Cardiac fibroblast (primary cell): ENCODE measurements at regions not wholly inside any gene's neighbourhood (a gene's known extent, or its start where the extent isn't known, plus 50 kb on each side); places are given as distances from the start of the nearest gene placed in this dataset.

ENCODE experiments used
- DNase-seq, 2 donors: peaks; one replicate each; pipeline versions ENCODE4 v3.0.0 to v3.0.0-alpha.2; 2010; ENCODE audit warnings: low read depth in 2 of 2
- H3K4me3 ChIP-seq, 2 donors: replicated peaks in 1 of 2; 1 replicate in 1 of 2; 2 replicates in 1 of 2; pipeline ENCODE4 v1.5.1; 2011; ENCODE audit warnings: low read depth in 2 of 2, low read length in 2 of 2, mild to moderate bottlenecking in 2 of 2, moderate library complexity in 1 of 2
- TF ChIP-seq, protein P1 (sequence below): IDR thresholded peaks from one replicate; pipeline ENCODE4 v1.5.1; 2011; ENCODE audit warnings: low read depth, mild to moderate bottlenecking, low read length, inconsistent platforms

DNA sequence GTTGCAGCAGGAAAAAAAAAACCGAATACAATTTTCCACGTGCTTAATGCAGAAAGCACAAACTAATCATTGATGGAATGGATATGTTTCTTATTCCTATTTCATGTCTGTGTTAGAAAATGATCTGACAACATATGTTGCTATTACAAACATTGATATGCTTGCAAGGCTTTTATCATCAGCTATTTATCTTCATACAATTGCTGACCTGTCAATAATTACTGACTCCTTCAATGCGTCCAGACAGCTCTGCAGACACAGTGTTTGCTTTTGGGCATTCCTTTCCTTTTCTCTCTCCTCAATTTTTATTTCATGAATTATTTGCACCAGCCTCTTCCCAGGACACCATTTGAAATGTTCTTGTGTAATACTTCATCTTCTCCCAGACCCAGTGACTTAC lies 246.2 kb downstream of the SEC23IP start:
- TF ChIP-seq, protein P1, sequence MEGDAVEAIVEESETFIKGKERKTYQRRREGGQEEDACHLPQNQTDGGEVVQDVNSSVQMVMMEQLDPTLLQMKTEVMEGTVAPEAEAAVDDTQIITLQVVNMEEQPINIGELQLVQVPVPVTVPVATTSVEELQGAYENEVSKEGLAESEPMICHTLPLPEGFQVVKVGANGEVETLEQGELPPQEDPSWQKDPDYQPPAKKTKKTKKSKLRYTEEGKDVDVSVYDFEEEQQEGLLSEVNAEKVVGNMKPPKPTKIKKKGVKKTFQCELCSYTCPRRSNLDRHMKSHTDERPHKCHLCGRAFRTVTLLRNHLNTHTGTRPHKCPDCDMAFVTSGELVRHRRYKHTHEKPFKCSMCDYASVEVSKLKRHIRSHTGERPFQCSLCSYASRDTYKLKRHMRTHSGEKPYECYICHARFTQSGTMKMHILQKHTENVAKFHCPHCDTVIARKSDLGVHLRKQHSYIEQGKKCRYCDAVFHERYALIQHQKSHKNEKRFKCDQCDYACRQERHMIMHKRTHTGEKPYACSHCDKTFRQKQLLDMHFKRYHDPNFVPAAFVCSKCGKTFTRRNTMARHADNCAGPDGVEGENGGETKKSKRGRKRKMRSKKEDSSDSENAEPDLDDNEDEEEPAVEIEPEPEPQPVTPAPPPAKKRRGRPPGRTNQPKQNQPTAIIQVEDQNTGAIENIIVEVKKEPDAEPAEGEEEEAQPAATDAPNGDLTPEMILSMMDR: no peak
- no peak for DNase-seq
- H3K4me3 ChIP-seq: no peak overlapping the region

DNA sequence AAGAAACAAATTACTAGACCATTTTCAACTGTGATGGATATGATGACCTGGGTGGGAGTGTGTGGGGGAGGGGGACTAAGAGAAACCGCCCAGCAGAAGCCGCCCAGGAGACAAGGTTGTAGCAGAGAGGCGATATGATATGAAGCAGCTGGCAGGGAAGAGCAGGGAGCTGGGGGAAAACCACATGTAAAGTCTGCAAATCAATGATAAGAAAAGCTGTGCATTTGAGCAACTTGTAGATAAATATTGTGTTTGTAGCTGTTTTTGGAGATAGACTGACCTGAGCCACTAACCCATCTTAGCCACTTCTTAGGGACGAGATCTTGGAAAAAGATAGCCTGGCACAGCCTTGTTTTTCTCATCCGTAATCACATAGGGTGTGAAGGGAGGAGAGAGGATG lies 252.6 kb downstream of the SEC23IP start:
- DNase-seq: no peak
- TF ChIP-seq, protein P1: no peak
- no peak overlapping the region for H3K4me3 ChIP-seq

DNA sequence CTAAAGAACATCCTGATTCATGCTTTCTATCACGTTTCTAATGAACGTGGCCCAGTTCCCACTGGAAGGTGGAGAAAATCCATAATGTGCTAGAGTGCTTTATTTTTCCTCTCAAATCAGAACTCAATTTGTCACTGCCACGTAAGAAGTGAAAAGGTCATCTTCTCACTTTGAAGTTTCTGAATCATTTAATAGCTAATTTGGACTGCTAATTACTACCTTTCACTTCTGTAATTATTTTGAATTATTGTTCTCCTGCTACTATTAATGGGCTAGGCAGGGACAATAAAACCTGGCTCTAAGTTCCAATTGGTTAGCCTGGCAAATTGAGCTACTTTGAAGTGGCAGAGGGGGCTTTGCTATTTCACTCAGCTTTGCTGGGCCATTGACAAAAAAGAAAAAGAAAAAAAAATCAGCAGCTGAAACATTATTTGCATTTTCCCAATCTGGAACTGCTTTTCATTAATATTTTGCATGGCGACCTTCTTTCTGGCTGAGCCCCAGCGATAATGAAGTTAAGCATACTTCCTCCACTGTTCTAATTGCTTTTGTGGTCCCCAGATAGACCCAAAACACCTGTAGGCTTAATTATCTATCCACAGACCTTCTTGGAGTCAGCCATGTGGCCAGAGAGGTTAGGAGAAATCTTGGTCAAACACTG lies 264.2 kb downstream of the SEC23IP start:
- TF ChIP-seq, protein P1: no peak
- no peak for DNase-seq
- H3K4me3 ChIP-seq: no peak overlapping the region

DNA sequence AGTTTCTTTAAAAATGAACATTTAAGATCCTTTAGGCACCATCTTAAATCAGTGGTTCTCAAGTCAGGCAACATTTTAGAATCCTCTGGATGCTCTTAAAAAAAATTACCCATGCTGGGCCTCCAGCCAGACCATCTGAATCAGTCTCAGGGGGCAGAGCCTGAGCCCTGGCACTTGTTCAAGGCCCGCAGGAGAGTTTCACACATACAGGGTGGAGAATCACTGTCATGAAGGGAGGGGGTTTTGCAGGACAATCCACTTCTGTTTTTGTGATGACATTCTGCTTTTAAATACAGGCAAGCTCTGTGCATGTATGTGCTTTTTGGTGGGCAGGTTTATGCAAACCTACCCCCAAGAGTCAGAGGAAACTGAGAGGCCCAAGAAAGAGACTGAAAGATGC lies 268.6 kb downstream of the SEC23IP start:
- no peak for DNase-seq
- H3K4me3 ChIP-seq: no peak overlapping the region
- TF ChIP-seq, protein P1: no peak

DNA sequence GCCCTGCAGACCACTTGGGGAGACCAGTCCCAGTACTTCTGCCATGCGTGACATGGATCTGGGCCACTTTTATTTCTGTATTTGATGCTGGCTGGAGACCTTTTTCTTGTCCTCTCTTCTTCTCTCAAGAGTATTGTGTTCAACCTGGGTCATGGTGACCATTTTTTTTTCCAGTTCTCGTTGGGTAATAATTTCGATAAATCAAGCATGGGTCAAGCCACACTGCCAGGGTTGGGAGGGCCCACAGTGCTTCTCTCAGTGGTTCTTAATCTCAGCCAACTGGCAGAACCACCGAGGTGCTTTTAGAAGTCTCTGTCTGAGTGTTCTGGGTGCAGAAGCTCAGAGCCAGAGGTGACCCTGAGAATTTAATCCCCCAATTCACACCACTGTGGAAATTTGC lies 269.9 kb downstream of the SEC23IP start:
- TF ChIP-seq, protein P1: no peak
- DNase-seq: no peak
- H3K4me3 ChIP-seq: no peak overlapping the region

DNA sequence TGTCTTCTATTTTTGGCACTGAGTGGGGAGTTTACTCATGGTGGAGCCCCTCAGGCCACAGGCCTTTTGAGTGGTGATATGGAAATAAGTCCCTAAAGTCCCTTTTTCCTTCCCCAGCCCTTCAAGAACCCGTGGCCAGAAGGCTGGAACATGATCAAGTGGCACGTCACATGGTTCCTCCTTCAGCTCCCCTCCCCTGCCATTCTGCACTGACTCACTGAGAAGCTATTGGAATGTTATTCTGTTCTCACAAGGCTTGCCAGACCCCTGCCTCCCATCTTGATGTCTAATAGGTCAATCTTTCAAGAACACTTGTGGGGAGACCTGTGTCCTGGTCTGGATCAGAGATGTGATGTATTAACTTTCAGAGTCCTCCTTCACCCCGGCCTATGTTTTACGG lies 279.8 kb downstream of the SEC23IP start:
- TF ChIP-seq, protein P1: no peak
- no peak overlapping the region for H3K4me3 ChIP-seq
- DNase-seq: no peak

DNA sequence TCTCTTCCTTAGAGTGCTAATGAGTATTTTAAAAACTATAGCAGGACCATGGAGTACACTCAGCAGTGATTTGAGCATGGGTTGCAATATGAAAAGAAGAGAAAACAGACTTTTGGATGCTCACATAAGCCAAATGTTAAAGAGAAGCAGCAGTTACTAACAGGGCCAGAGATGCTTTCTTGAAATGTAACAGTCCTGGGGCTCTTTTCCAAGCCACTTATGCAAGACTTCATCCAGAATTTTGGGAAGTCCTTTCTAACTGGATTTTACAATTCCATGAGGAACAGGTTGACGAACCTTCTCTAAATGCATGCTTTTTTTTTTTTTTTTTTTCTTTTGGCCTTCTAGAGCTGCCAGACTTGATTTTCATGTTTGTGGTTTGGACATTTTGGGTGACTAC lies 282.0 kb downstream of the SEC23IP start:
- DNase-seq: no peak
- no peak overlapping the region for H3K4me3 ChIP-seq
- TF ChIP-seq, protein P1: no peak
